PC-3 (cell line): ENCODE measurements at regions not wholly inside any gene's neighbourhood (a gene's known extent, or its start where the extent isn't known, plus 50 kb on each side); places are given as distances from the start of the nearest gene placed in this dataset.

Experiments used
- ATAC-seq: fragments of 200-7000 bp; cut with Tn5 transposase; 2 replicates; pipeline ENCODE4 v1.9.1; 2020; ENCODE audit warnings: mild to moderate bottlenecking, moderate library complexity
- BruUV-seq: library from RNA; stranded (reverse); fragments of 400-500 nt; replicated peaks from 2 replicates; lab custom pipeline; 2021; lab: Mats Ljungman, UMichigan
- CTCF ChIA-PET: fragments of 300-600 bp; sonication (Branson Sonifier 250); formaldehyde crosslinking; loops from one replicate; lab custom pipeline; 2022; ENCODE audit warnings: antibody characterized with exemption; lab: Charles Lee
- POLR2A ChIA-PET: fragments of 300-600 bp; sonication (Branson Sonifier 250); formaldehyde crosslinking; loops from one replicate; lab custom pipeline; 2022; ENCODE audit warnings: antibody characterized with exemption; ENCODE audit not compliant: unreplicated experiment; lab: Charles Lee
- DNase-seq: peaks from one replicate; pipeline ENCODE4 v3.0.0-alpha.2; 2015
- H2AFZ ChIP-seq: fragments of 300-600 bp; sonication (generic); 2 replicates; pipeline ENCODE4 v1.6.0; 2016; ENCODE audit warnings: antibody characterized with exemption, low read length
- H3F3A ChIP-seq: fragments of 300-600 bp; sonication (generic); one replicate; pipeline ENCODE4 v1.6.0; 2017; ENCODE audit warnings: antibody characterized with exemption, low read length, control low read depth, mild to moderate bottlenecking; ENCODE audit not compliant: unreplicated experiment
- H3K27ac ChIP-seq: fragments of 300-600 bp; sonication (generic); 2 replicates; pipeline ENCODE4 v1.5.1; 2016; ENCODE audit warnings: mild to moderate bottlenecking, low read length
- H3K27me3 ChIP-seq: fragments of 300-600 bp; sonication (generic); 2 replicates; pipeline ENCODE4 v1.6.1; 2016; ENCODE audit warnings: low read length, mixed read lengths
- H3K36me3 ChIP-seq: fragments of 300-600 bp; sonication (generic); 2 replicates; pipeline ENCODE4 v1.6.1; 2016; ENCODE audit warnings: low read depth, mixed run types, low read length, mixed read lengths
- H3K4me1 ChIP-seq: fragments of 300-600 bp; sonication (generic); 2 replicates; pipeline ENCODE4 v1.5.1; 2016; ENCODE audit warnings: low read length; ENCODE audit not compliant: insufficient read depth
- H3K4me2 ChIP-seq: fragments of 300-600 bp; sonication (generic); 2 replicates; pipeline ENCODE4 v1.6.0; 2016; ENCODE audit warnings: low read length
- H3K4me3 ChIP-seq: fragments of 300-600 bp; sonication (generic); 2 replicates; pipeline ENCODE4 v1.5.1; 2016; ENCODE audit warnings: mild to moderate bottlenecking, low read length, mixed read lengths
- H3K79me2 ChIP-seq: fragments of 300-600 bp; sonication (generic); 2 replicates; pipeline ENCODE4 v1.6.1; 2017; ENCODE audit warnings: low read length, mixed read lengths
- H3K9ac ChIP-seq: fragments of 300-600 bp; sonication (generic); 2 replicates; pipeline ENCODE4 v1.6.0; 2016; ENCODE audit warnings: mild to moderate bottlenecking, low read length
- H3K9me2 ChIP-seq: fragments of 300-600 bp; sonication (generic); replicated peaks from 2 replicates; pipeline ENCODE4 v1.6.1; 2016; ENCODE audit warnings: mixed run types, low read length, mixed read lengths
- H3K9me3 ChIP-seq: fragments of 300-600 bp; sonication (generic); 2 replicates; pipeline ENCODE4 v1.6.1; 2016; ENCODE audit warnings: low read length, mixed read lengths
- H4K20me1 ChIP-seq: fragments of 300-600 bp; sonication (generic); 2 replicates; pipeline ENCODE4 v1.6.1; 2016; ENCODE audit warnings: low read length, mixed read lengths
- CTCF ChIP-seq: fragments of 300-600 bp; sonication (generic); conservative IDR thresholded peaks from 2 replicates; pipeline ENCODE4 v1.5.1; 2017; ENCODE audit warnings: antibody characterized with exemption, low read depth, mild to moderate bottlenecking, low read length
- EZH2 ChIP-seq: fragments of 300-600 bp; sonication (generic); IDR thresholded peaks from one replicate; pipeline ENCODE4 v1.6.1; 2017; ENCODE audit warnings: antibody characterized with exemption, mild to moderate bottlenecking, low read length; ENCODE audit not compliant: unreplicated experiment
- EZH2phosphoT487 ChIP-seq: fragments of 300-600 bp; sonication (generic); IDR thresholded peaks from 2 replicates; pipeline ENCODE4 v1.6.1; 2018; ENCODE audit warnings: mild to moderate bottlenecking, antibody characterized with exemption, low read length, borderline replicate concordance
- intact Hi-C: fragments of 100-400 bp; cut with micrococcal nuclease; formaldehyde crosslinking; loops from 2 replicates; pipeline ENCODE4 v1.9.0; 2023

DNA sequence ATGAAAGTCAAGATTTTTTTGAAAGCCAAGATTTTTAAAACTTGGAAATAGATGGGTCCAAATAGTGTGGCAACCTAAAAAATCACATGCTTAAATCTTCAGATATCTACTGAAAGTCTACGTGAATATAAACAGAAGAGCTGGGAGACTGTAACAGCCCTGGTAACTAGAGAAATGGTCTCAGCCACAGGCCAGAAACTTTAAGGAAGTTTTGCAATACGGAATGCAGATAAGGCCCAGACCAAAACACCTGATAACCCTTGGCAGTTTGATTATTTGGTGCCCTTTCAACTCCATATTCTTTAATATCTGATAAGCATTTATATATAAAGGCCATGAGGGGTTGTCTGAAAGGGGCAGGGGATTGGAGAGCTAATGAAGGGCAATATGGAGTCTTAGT lies 537.3 kb upstream of the TGFBR2 start:
- ChIA-PET POLR2A (no interaction called here), CTCF (no interaction called here)
- Histone ChIP-seq H3K4me3 (no peak overlapping the region), H2AFZ (no peak overlapping the region), H4K20me1 (no peaks in the 10 kb centered on the region), H3K4me1 (no peaks in the 10 kb centered on the region), H3K9ac (no peak overlapping the region), H3K4me2 (no peak overlapping the region), H3K9me3 (no peaks in the 10 kb centered on the region), H3K27me3 (no peaks in the 10 kb centered on the region), H3F3A (no peaks in the 10 kb centered on the region), H3K36me3 (no peaks in the 10 kb centered on the region), H3K79me2 (no peaks in the 10 kb centered on the region), H3K9me2 (no peaks in the 10 kb centered on the region), H3K27ac (no peak overlapping the region)
- no peak for DNase-seq
- no peak for TF ChIP-seq EZH2
- no peak for TF ChIP-seq CTCF
- TF ChIP-seq EZH2phosphoT487: no peak
- no TSS peak for BruUV-seq
- intact Hi-C loops: no loop called here
- no peak for ATAC-seq

DNA sequence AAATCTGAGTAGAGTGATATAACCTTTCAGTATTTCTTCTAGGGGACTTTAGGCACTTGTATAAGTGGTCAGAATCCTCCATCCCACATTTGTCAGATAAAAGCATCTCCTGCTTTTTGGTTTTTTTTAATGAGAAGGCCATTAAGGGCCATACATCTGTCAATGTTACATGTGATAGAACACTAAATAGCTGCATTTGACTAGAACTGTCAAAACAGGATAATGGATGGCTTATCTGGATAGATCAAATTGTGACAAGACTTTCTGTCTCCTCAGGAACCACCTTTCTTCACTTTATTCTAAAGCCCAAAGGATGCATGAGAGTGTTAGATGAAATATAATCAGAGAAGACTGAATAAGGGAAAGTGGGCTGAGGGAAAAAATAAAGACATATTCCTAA lies 533.4 kb upstream of the TGFBR2 start:
- Histone ChIP-seq H3K79me2 (no peaks in the 10 kb centered on the region), H3K27me3 (no peaks in the 10 kb centered on the region), H3K4me1 (no peaks in the 10 kb centered on the region), H3F3A (no peaks in the 10 kb centered on the region), H3K27ac (no peak overlapping the region), H3K36me3 (no peaks in the 10 kb centered on the region), H4K20me1 (no peaks in the 10 kb centered on the region), H3K9me3 (no peaks in the 10 kb centered on the region), H3K4me3 (no peak overlapping the region), H3K9me2 (no peaks in the 10 kb centered on the region), H3K4me2 (no peak overlapping the region), H2AFZ (no peak overlapping the region), H3K9ac (no peak overlapping the region)
- BruUV-seq: no TSS peak
- ATAC-seq (no peak), DNase-seq (no peak)
- TF ChIP-seq EZH2 (no peak), EZH2phosphoT487 (no peak), CTCF (no peak)
- CTCF ChIA-PET: no interaction called here
- intact Hi-C loops: no loop called here
- POLR2A ChIA-PET: no interaction called here

- CTCF ChIA-PET: no interaction called here
- Histone ChIP-seq H3K9ac (no peak overlapping the region), H3K79me2 (no peaks in the 10 kb centered on the region), H3F3A (no peaks in the 10 kb centered on the region), H3K27ac (no peak overlapping the region), H3K4me2 (no peak overlapping the region), H4K20me1 (no peaks in the 10 kb centered on the region), H2AFZ (no peak overlapping the region), H3K36me3 (no peaks in the 10 kb centered on the region), H3K27me3 (no peaks in the 10 kb centered on the region), H3K9me3 (no peaks in the 10 kb centered on the region), H3K4me3 (no peak overlapping the region), H3K9me2 (no peaks in the 10 kb centered on the region), H3K4me1 (no peaks in the 10 kb centered on the region)
- intact Hi-C loops: no loop called here
- peak; percentile 40 for DNase-seq
- POLR2A ChIA-PET: no interaction called here
- no peak for TF ChIP-seq CTCF
- TF ChIP-seq EZH2: no peak
- no peak for TF ChIP-seq EZH2phosphoT487
- ATAC-seq: no peak
- BruUV-seq: no TSS peak
Measured at GRCh38 chr3:30073622-30074021, 532.8 kb upstream of the TGFBR2 start.
